GM21576 (cell line): ENCODE measurements at regions not wholly inside any gene's neighbourhood (a gene's known extent, or its start where the extent isn't known, plus 50 kb on each side); places are given as distances from the start of the nearest gene placed in this dataset.

ENCODE experiments used
- ATAC-seq: cut with Tn5 transposase; IDR thresholded peaks from one replicate; pipeline ENCODE4 v1.9.1; 2021; ENCODE audit warnings: mild to moderate bottlenecking, moderate library complexity; ENCODE audit not compliant: unreplicated experiment

DNA sequence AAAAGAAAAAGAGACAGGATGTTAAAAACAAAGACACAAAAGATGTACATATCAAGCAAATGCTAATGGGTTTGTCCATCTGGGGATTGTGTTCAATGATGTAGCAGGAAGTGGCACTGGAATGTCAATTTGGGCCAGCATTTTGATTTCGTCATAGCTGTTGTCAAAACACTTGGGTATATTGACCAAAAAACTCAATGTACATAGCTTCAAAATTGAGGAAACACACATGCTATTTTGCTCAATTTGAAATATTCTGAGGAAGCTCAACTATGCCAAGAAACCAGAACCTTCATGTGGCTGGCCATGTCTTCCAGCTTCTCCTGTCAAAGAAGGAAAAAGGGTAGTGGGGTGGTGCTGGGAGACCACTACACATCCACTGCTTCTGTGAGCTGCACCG lies 212.7 kb upstream of the GHITM start:
- no peak for ATAC-seq

DNA sequence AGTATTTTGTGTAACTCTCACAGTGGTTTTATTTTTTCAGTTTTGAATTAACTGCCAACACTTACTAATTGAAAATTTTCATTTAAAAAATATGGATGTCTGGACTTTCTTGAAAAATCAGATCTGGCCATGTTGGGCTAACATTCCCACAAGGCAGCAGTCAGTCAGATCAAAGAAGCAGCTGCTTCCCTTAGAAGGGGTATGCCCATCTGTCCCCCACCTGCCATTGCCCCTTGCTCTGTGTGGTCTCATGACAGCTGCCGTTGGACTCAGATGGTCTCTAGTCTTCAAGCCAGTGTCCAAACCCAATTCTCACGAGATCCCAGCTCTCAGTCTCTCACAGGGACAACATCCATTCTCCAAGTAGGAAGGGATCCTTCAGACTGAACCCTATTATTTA lies 212.1 kb upstream of the GHITM start:
- no peak for ATAC-seq

DNA sequence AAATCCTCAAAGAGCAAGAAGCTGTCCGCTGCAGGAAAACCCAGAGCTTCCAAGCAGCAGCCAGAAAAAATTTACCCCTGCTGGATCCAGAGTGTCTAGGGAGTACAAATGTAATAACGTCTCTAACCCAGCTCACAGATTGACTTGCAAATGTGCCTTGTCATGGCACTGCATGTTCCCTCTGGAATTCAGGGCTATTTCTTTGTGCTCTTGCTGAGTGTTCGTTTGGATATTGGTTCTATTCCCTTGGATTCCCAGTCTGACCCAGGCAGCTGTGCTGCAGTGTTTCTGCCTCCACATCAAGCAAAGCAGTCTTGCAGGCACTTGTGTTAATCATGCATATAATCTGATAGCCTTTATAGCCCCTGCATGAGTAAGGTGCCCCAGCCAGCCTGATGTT lies 209.9 kb upstream of the GHITM start:
- no peak for ATAC-seq

DNA sequence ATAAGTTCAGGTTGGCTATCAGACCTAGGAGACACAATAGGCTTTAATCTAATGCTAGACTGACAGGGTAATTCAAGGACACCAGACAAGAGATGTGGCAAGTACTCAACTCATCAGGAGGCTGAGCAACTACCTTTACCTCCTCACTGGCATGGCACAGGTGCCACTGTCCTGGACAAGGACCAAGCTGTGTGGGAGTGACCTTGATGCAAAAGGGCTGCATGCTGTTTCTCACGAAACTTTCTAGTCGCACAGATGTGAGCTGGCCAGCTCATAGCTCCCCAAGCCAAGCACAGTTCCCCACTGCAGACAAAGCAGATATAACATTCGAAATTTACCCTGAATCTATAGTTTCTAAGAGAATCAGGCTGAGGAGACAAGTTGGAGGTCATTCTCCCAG lies 207.6 kb upstream of the GHITM start:
- ATAC-seq: no peak

DNA sequence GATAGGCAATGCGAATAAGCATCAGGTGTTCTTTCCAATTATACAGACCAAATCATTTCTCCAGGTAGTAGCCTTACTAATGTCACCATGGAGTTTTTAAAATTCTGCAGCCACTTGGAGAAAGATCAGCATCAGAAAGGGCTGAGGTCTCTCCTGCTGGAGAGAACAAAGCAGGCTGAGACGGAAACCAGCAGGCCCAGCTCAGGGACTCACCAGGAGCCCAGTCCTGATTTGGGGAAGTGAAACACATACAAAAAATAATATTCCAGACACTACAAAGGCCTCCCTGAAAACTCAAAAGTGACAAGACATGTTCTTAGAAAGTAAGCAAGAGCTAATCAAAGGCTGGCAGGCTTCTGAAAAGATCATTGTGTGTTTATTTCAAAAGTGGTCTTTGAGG lies 207.1 kb upstream of the GHITM start:
- ATAC-seq: no peak

DNA sequence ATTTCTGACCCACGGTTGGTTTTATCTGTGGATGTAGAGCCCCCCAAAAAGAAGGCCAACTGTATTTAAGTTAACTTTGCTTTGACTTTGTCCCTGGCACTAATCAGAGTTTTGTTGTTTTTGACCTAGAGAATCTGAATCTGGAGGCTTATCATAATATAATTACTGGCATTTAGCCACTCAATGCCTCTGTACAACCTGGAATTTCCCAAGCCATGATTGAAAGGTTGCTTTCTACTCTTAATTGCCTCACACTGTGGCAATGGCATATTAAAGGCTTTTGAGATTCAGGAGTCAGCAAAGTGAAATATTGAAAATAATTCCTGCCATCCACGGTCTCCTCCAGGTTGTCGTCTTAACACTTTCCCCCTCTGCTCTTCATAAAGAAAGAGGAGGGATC lies 205.2 kb upstream of the GHITM start:
- ATAC-seq: no peak

DNA sequence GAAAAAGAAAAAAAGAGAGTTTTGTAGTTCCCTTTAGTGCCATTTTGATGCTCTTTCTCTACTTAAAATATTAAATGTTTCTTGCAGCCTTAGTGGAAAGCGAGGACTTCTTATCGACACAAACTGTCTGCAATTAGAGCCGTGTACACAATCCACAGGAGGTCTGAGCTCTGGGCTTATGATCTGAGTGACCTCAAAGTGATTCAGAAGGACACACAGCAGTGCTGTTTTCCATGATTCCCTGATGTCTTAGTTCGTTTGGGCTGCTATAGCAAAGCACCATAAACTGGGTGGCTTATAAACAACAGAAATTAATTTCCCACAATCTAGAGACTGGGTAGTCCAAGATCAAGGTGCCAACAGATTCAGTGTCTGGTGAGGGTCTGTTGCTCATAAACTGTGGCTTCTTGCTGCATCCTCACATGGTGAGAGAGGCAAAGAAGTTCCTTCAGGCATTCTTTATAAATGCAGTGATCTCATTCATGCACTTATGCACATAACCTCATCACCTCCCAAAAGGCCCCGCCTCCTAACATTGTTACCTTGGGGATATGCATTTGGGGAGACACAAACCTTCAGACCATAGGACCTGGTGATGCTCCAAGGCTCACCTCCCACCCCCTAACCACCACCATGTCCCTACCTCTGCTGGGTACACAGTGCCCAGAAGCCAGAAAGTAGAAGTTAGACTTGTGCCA lies 204.5 kb upstream of the GHITM start:
- ATAC-seq: no peak

DNA sequence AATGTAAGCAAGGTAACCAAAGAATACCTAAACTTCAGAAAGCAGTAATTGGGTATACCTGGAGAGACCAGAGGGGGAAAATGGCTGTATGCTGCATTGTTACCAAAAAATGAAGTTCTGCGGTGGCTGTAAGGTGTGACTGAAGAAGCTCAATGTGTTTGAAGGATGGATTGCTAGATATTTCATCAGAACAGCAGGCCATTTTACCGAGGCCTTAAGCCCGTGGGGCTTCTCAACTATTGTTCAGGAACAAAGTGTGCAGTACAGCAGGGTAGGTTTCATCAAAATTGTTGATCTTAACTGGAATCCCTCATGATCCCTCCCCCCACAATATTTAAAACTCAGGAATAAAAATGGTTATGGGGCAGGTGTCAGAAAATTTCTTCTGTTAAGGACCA lies 204.0 kb upstream of the GHITM start:
- no peak for ATAC-seq

DNA sequence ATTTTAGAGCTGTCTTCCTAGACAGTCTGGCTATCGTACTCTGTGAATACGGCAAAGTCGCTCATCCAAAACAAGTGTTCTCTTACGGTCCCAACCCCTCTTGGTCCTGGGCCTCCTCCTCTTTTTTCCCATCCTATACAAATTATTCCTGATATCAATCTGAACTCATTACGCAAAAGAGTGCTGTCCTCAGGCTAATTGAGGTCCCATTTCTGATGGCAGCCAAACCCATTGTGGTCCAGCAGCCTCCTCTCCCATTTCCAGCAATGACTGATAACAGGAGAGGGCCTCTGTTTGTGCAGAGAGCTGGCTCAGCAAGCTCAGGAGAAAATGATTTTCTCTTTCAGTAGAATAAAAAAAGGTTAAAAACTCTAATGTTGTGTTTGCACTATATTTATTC lies 203.4 kb upstream of the GHITM start:
- no peak for ATAC-seq

DNA sequence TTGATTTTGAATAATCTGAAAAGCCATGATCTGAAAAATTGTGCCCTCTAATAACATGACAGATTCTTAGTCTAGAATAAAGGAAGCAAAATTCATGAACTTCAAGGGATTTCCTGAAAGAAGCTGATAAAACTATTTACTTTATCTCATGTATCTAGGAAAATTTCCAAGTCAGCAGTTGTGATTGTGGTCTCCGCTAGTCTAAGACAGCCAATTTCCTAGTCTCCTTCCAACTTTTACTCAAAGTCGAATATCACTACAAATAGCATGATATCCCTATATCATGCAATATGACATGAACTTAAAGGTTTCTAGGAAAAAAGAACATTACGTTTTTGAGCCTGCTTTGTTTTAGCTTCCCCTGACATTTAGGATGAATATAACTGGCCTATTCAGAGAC lies 202.1 kb upstream of the GHITM start:
- ATAC-seq: no peak

DNA sequence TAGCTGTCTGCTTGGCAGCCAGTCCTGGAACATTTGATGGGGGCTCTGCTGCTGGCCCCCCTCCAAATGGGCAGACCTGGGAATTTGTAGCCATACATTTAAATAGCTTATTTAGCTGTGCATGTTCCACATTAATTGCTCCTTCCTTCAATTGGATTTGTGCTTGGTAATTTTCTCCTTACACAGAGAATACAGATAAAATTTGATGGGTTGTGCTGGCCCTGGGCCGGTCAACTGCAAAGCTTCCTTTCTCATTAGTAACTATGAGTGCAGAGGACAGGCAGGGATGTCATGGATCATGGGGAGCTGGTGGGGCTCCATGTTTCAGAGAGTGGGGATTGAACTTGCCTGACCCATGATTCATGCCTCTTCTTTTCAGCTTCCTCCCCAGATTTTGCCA lies 201.5 kb upstream of the GHITM start:
- ATAC-seq: no peak

DNA sequence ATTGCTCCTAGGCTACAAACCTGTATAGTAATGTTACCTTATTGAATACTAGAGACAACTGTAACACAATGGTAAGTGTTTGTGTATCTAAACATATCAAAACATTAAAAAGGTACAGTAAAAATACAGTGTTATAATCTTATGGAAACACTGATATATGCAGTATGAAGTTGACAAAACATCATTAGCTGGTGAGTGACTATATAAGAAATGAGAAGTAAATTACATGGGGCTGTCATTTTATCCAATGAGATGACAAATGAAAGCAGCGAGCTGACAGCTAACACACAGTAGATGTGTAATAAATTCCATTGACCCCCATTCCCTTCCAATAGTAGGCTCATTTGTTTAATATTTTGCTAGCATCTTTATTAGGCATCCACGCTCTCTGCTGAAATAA lies 198.1 kb upstream of the GHITM start:
- ATAC-seq: no peak

DNA sequence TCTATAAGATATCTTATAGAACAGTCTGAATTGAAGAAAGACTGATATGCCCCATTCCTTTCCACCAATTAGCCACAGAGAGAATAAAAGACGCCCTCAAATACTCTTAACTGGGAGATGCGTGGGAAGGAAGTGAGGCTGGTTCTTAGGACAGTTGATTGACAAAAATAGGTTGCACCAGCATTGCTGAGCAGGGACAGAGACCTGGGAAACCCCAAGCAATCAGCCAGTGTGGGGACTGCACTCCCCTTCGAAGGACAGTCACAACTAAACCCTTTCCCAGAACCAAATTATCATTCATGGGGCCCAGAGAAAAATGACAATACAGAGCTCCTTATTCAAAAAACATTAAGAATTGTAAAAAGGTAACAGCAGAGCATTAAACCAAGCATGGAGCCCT lies 196.9 kb upstream of the GHITM start:
- no peak for ATAC-seq

DNA sequence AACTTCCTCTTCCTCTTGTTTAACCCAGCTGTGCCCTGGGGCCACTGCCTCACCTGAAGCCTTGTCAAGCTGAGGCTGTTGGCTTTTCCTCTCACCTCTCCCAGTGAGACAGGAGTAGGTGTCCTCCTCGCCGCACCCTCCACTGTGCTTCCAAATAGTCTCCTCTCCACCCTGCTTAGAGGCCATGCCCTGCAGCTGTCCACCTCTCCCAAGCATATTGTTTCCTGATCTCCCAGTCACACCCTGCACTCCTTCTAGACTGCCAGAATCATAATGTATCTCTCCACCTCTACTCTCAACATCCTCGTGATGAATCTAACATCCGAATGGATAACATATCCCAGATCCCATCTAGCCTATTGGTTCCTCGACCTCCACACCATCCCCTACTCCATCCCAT lies 196.3 kb upstream of the GHITM start:
- ATAC-seq: no peak

DNA sequence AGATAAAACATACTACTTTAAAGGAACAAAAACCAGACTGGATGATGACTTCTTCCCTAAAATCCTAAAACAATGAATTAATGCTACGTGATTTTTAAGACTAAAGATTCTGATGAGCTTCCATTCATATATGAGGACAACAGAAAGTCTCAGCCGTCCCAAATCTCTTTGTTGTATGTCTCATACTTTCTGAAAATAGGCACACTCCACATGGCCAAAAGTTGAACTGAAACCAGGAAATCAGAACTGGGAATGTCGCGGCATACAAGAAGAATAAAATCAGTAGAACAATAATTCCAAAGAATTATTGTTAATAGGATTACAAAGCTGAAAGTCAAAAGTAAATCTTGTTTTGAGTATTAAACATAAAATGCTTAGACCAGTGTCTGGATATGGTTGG lies 195.4 kb upstream of the GHITM start:
- ATAC-seq: no peak

DNA sequence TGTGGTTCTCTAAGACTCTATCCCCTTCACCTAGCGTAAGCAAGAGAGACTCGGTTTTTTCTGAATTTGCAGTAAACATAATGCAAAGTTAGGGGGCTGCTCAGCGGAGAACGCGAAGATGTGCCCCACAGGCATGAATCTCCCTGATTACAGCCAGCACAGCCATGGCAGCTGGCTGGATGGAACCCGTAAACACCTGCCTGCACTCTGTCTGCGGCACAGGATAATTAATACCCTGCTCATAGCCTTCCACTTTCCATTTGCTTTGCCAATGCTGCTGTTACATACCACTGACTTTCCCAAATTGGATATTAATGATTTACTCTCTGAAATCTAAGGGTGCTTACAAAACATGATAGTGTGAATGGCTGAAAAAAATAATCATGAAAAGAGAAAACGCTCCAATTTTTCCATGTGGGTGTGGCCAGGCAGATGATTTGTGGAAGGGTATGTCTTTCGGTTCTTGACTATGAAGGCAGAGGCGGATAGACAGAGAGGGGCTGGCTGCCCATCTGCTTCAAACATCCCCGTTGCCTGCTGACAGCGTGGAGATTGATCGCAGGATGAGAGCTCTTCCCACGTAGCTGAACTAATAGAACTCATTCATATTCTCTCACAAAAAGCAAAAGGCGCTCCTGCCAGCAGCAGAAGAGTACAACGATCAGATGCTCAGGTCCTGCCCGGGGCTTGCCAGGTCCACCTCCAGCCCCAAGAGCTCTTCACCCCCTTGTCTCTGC lies 193.2 kb upstream of the GHITM start:
- no peak for ATAC-seq

DNA sequence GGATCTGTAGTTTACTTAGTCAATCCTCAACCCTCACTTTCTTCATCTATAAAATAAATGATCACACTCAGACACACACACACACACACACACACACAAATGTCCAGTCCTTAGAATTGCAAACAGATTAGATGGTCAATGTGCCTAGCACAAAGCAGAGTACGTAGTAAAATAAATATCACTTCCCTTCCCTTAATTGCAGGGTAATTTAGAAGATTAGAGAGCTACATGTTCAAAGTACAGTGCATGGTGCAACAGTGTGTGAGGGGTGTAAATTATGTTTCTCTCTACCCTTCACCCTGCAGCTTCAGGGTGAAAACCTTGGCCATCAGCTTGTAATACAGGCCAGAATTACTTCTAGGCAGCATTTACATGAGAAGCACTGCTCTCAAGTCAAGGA lies 187.0 kb upstream of the GHITM start:
- ATAC-seq: no peak

DNA sequence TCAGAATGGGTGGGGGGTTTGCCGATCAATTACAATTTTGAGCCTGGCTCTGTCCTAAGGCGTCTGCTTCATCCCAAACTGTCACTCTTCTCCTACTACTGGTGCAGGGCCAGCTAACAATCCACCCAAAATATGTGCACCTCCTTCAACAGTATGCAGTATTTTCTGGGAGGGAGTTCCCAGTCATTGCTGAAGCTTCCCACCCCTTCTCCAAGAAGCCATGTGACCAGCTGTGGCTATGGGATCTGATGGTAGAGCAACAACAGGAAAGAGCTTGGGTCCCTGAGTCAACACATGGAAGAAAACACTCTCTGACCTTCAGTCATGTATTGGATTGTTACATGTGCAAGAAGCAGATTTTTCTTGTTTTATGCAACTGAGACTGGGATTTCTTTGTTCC lies 185.7 kb upstream of the GHITM start:
- no peak for ATAC-seq

DNA sequence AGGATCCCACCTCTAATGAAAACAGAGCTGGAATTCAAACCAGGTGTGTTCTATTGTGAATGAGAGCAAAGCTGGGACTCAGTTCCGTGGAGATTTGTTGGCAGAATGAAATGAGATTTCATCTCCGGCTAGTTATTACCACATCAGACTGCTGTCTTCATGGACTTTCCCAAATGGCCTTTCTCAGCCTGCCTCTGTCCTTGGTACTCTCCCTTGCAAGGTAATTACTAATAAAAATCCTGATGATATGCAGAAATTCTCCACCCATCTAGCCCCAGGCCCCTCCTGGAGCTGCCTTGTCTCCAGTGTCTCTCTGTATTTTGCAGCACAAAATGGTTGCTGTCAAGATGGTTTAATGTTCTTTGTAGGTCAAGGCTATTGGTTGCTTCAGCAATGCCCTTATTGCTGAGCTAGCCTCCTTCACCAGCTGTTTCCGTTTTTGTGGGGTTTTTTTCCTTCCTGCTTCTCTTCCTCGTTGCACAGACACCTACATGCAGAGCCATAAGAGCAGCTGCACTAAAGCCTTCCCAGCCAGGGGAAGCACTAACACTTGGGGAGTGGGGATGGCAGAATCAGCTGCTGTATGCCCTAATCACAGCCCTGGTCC lies 185.0 kb upstream of the GHITM start:
- no peak for ATAC-seq

DNA sequence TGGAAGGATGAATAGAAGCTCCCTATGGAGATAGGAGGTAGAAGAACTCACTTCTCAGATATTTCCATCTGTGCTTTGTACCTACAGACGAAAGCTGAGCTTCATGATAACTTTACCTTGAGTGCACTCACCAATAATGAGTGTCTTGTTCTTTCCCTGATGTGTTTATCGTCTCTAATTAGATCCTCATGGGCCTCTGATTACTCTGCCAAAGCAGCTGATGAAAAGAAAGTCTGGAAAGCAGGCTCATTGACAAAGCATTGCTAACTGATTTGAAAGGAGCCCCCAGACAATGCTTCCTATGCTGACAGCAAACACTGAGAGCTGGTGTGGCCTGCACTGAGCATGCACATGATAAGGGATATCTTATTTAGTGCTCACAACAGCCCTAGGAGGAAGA lies 183.9 kb upstream of the GHITM start:
- ATAC-seq: no peak

DNA sequence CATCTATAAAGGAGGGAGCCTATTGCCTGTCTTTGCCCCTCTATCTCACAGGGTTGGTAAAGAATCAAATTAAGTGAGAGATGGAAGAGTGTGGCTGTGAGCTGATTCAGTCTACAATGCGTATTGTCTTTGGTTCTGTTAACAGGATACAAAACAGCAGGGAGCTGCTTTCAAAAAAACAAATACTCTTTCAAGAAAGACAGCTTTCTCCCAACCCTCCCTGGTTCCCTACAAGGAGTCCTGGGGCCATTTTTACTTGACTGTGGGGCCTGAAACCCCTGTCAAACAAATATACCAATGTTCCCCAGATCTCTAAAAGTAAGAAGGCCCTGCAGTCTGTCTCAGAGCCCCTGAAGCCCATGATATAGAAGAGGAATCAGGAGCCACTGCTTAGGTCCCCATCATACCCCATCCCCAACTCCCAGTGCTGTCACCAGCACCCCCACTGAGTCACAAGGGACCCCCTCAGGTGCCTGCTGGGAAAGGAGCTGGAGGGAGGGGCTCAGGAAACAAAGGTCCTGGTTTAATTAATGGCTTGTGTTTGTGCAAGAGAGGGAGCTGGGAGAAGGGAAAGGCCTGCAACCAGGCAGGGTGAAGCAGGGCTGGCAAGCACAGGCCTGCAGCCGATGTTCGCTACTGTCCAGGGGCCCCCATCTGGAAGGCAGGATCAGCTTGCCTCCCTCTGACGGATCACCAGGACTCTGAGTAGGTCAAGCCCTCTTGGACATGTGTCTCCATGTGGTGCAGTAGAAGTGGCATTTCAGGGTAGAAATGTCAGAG lies 182.0 kb upstream of the GHITM start:
- ATAC-seq: no peak

DNA sequence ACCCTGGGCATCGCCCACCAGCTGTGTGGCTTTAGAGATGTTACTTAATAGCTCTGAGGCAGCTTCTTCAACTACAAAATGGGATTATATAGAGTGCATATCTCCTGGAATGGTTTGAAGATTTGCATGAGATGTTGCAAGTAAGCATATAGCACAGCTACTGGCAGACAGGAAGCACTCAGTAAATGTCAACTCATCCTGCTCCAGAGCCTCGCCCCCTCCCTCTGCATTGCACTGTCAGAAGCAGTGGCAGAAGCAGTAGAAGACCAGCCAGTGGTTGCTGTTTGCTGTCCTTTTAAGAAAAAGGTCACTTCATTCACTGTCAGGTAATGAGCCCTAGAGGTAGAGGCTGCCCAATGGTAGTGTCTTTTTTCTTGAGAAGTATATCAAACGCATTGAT lies 180.0 kb upstream of the GHITM start:
- ATAC-seq: no peak
